ENCODE measurements at regions not wholly inside any gene's neighbourhood (a gene's known extent, or its start where the extent isn't known, plus 50 kb on each side); places are given as distances from the start of the nearest gene placed in this dataset.

GRCh38 chr11:116665523-116665922 lies 107.3 kb downstream of the BUD13 start:
- Histone ChIP-seq H3K36me3 (ENCODE audit: insufficient read depth, low read length) (no peaks in the 10 kb centered on the region), H3K9ac (ENCODE audit: low read length) (no peak overlapping the region), H3K9me3 (ENCODE audit: low read length) (peaks cover 7% of the 10 kb centered on the region), H3K27ac (ENCODE audit: low read length) (no peak overlapping the region), H3K27me3 (ENCODE audit: insufficient read depth, low read depth, low read length) (no peaks in the 10 kb centered on the region), H3K9me2 (ENCODE audit: insufficient read depth, low read length) (no peaks in the 10 kb centered on the region), H3K4me2 (ENCODE audit: low read length) (no peak overlapping the region), H3F3A (ENCODE audit: insufficient read depth, low read length, poor library complexity, severe bottlenecking) (no peaks in the 10 kb centered on the region), H3K4me3 (ENCODE audit: low read length) (no peak overlapping the region), H3K79me2 (replicated peaks; ENCODE audit: insufficient read depth, low read length) (no peaks in the 10 kb centered on the region), H2AFZ (ENCODE audit: low read depth, low read length) (no peak overlapping the region), H4K20me1 (ENCODE audit: insufficient read depth) (no peaks in the 10 kb centered on the region)
- no peak for TF ChIP-seq EZH2 (IDR thresholded peaks at IDR 0.05; ENCODE audit: borderline replicate concordance, insufficient read depth, low read length, poor library complexity, severe bottlenecking)
- no peak for TF ChIP-seq MXI1 (conservative IDR thresholded peaks at IDR 0.05; ENCODE audit: poor library complexity, severe bottlenecking)
- no peak for TF ChIP-seq SMC3 (conservative IDR thresholded peaks at IDR 0.05; ENCODE audit: poor library complexity)
- TF ChIP-seq TAF1 (IDR thresholded peaks at IDR 0.05; ENCODE audit: low read depth): no peak

GRCh38 chr11:116661056-116661455 lies 111.7 kb downstream of the BUD13 start:
- no peak overlapping the region for H2AFZ ChIP-seq (ENCODE audit: low read depth, low read length)
- H3K27ac ChIP-seq (ENCODE audit: low read length): no peak overlapping the region
- no peak overlapping the region for H3K4me3 ChIP-seq (ENCODE audit: low read length)
- no peaks in the 10 kb centered on the region for H3K79me2 ChIP-seq (replicated peaks; ENCODE audit: insufficient read depth, low read length)
- TF ChIP-seq EP300 (conservative IDR thresholded peaks at IDR 0.05; ENCODE audit: poor library complexity, severe bottlenecking) (no peak), MXI1 (conservative IDR thresholded peaks at IDR 0.05; ENCODE audit: poor library complexity, severe bottlenecking) (no peak), RAD21 (conservative IDR thresholded peaks at IDR 0.05) (no peak), POLR2AphosphoS5 (IDR thresholded peaks at IDR 0.05) (no peak), REST (IDR thresholded peaks at IDR 0.05; ENCODE audit: borderline replicate concordance) (no peak), EZH2 (IDR thresholded peaks at IDR 0.05; ENCODE audit: borderline replicate concordance, insufficient read depth, low read length, poor library complexity, severe bottlenecking) (no peak), TAF1 (IDR thresholded peaks at IDR 0.05; ENCODE audit: low read depth) (no peak), SMC3 (conservative IDR thresholded peaks at IDR 0.05; ENCODE audit: poor library complexity) (no peak), CTCF (IDR thresholded peaks at IDR 0.05; ENCODE audit: poor library complexity, severe bottlenecking) (no peak)
- H4K20me1 ChIP-seq (ENCODE audit: insufficient read depth): no peaks in the 10 kb centered on the region
- H3K9me3 ChIP-seq (ENCODE audit: low read length): peaks cover 6% of the 10 kb centered on the region
- no peaks in the 10 kb centered on the region for H3K27me3 ChIP-seq (ENCODE audit: insufficient read depth, low read depth, low read length)
- H3F3A ChIP-seq (ENCODE audit: insufficient read depth, low read length, poor library complexity, severe bottlenecking): no peaks in the 10 kb centered on the region
- H3K9ac ChIP-seq (ENCODE audit: low read length): no peak overlapping the region
- H3K36me3 ChIP-seq (ENCODE audit: insufficient read depth, low read length): no peaks in the 10 kb centered on the region
- H3K4me2 ChIP-seq (ENCODE audit: low read length): no peak overlapping the region
- no peaks in the 10 kb centered on the region for H3K9me2 ChIP-seq (ENCODE audit: insufficient read depth, low read length)

Data from neural cell (in vitro differentiated cells).